Fibroblast of upper back skin (primary cell): ENCODE measurements at regions not wholly inside any gene's neighbourhood (a gene's known extent, or its start where the extent isn't known, plus 50 kb on each side); places are given as distances from the start of the nearest gene placed in this dataset.

Experiments used
- DNase-seq: peaks from one replicate; pipeline ENCODE4 v3.0.0-alpha.2; 2013

- DNase-seq: no peak
Measured at GRCh38 chr6:18335948-18336347, 51.2 kb upstream of the RNF144B start.

GRCh38 chr6:18334251-18334650 is 52.9 kb upstream of the RNF144B start:
- DNase-seq: no peak

GRCh38 chr6:18330548-18331081 is 56.5 kb upstream of the RNF144B start:
- DNase-seq: no peak

GRCh38 chr6:18329776-18330175 is 57.4 kb upstream of the RNF144B start:
- no peak for DNase-seq

GRCh38 chr6:18328540-18328939 is 58.6 kb upstream of the RNF144B start:
- no peak for DNase-seq

- no peak for DNase-seq
Measured at GRCh38 chr6:18328070-18328469, 59.1 kb upstream of the RNF144B start.

- DNase-seq: peak; percentile 72
Measured at GRCh38 chr6:18327626-18328025, 59.5 kb upstream of the RNF144B start.

- DNase-seq: no peak
Measured at GRCh38 chr6:18326980-18327379, 60.2 kb upstream of the RNF144B start.

GRCh38 chr6:18326001-18326400 is 61.1 kb upstream of the RNF144B start:
- no peak for DNase-seq

- no peak for DNase-seq
Measured at GRCh38 chr6:18324706-18325042, 60.3 kb upstream of the DEK start.

GRCh38 chr6:18323935-18324705 is 59.8 kb upstream of the DEK start:
- DNase-seq: peak; percentile 64

GRCh38 chr6:18317850-18318249 is 53.5 kb upstream of the DEK start:
- no peak for DNase-seq

- no peak for DNase-seq
Measured at GRCh38 chr6:18314317-18314997, 50.1 kb upstream of the DEK start.
